ENCODE measurements at regions not wholly inside any gene's neighbourhood (a gene's known extent, or its start where the extent isn't known, plus 50 kb on each side); places are given as distances from the start of the nearest gene placed in this dataset.

DNA sequence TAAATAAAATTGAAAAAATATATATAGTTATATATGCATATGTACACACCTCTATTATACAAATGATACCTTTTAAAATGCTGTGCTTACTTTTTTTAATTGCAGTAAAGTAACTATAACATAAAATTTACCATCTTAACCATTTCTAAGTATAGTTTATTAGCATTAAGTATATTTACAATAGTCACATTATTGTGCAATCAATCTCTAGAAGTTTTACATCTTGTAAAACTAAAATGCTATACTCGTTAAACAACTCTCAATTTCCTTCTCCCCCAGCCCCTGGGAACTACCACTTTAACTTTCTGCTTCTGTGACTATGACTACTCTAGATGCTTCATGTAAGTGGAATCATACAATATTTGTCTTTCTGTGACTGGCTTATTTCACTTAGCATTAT, 146.7 kb upstream of the DST start:
- TF ChIP-seq, protein P1, sequence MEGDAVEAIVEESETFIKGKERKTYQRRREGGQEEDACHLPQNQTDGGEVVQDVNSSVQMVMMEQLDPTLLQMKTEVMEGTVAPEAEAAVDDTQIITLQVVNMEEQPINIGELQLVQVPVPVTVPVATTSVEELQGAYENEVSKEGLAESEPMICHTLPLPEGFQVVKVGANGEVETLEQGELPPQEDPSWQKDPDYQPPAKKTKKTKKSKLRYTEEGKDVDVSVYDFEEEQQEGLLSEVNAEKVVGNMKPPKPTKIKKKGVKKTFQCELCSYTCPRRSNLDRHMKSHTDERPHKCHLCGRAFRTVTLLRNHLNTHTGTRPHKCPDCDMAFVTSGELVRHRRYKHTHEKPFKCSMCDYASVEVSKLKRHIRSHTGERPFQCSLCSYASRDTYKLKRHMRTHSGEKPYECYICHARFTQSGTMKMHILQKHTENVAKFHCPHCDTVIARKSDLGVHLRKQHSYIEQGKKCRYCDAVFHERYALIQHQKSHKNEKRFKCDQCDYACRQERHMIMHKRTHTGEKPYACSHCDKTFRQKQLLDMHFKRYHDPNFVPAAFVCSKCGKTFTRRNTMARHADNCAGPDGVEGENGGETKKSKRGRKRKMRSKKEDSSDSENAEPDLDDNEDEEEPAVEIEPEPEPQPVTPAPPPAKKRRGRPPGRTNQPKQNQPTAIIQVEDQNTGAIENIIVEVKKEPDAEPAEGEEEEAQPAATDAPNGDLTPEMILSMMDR (CRISPR knock-in tag; IDR thresholded peaks at IDR 0.05), result no peak
- TF ChIP-seq, protein P2, sequence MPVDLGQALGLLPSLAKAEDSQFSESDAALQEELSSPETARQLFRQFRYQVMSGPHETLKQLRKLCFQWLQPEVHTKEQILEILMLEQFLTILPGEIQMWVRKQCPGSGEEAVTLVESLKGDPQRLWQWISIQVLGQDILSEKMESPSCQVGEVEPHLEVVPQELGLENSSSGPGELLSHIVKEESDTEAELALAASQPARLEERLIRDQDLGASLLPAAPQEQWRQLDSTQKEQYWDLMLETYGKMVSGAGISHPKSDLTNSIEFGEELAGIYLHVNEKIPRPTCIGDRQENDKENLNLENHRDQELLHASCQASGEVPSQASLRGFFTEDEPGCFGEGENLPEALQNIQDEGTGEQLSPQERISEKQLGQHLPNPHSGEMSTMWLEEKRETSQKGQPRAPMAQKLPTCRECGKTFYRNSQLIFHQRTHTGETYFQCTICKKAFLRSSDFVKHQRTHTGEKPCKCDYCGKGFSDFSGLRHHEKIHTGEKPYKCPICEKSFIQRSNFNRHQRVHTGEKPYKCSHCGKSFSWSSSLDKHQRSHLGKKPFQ (CRISPR knock-in tag; IDR thresholded peaks at IDR 0.05; ENCODE audit: insufficient replicate concordance), result no peak
- no peak for TF ChIP-seq YY1 (IDR thresholded peaks at IDR 0.05; ENCODE audit: insufficient read depth, insufficient replicate concordance, low read depth, low read length)
- TF ChIP-seq ZNF780A (CRISPR knock-in tag; IDR thresholded peaks at IDR 0.05), result no peak
- TF ChIP-seq, protein P3, sequence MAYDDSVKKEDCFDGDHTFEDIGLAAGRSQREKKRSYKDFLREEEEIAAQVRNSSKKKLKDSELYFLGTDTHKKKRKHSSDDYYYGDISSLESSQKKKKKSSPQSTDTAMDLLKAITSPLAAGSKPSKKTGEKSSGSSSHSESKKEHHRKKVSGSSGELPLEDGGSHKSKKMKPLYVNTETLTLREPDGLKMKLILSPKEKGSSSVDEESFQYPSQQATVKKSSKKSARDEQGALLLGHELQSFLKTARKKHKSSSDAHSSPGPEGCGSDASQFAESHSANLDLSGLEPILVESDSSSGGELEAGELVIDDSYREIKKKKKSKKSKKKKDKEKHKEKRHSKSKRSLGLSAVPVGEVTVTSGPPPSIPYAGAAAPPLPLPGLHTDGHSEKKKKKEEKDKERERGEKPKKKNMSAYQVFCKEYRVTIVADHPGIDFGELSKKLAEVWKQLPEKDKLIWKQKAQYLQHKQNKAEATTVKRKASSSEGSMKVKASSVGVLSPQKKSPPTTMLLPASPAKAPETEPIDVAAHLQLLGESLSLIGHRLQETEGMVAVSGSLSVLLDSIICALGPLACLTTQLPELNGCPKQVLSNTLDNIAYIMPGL (CRISPR knock-in tag; IDR thresholded peaks at IDR 0.05; ENCODE audit: borderline replicate concordance in 1 of 2, low read depth in 1 of 2), result no peak

Data from HepG2 (cell line).